Mucosa of descending colon (tissue), 3 donors: ENCODE measurements at regions not wholly inside any gene's neighbourhood (a gene's known extent, or its start where the extent isn't known, plus 50 kb on each side); places are given as distances from the start of the nearest gene placed in this dataset.

Experiments
- ATAC-seq: fragments of 200-7000 bp; cut with Tn5 transposase; one replicate; pipeline ENCODE4 v1.9.1; 2020; ENCODE audit warnings: mild to moderate bottlenecking, moderate library complexity
- DNase-seq, 3 donors: peaks; one replicate each; pipeline ENCODE4 v3.0.0-alpha.2; 2020
- H3K36me3 ChIP-seq: fragments of 200-600 bp; one replicate; pipeline ENCODE4 v1.8.0; 2021; ENCODE audit warnings: low read depth, mild to moderate bottlenecking
- H3K4me1 ChIP-seq: fragments of 200-600 bp; one replicate; pipeline ENCODE4 v1.8.0; 2021; ENCODE audit warnings: low read depth, mild to moderate bottlenecking
- H3K4me3 ChIP-seq: fragments of 200-600 bp; one replicate; pipeline ENCODE4 v1.8.0; 2021; ENCODE audit warnings: mild to moderate bottlenecking
- H3K9me3 ChIP-seq: fragments of 200-600 bp; one replicate; pipeline ENCODE4 v1.8.0; 2021; ENCODE audit warnings: mild to moderate bottlenecking
- intact Hi-C, 2 donors: fragments of 100-400 bp; cut with DNase I in 1 of 2; cut with micrococcal nuclease in 1 of 2; formaldehyde crosslinking; loops; one replicate each; pipeline versions ENCODE4 v1.11.0 to v1.11.1; 2022; cut with DNase I, micrococcal nuclease
- TF ChIP-seq, protein P1 (sequence below): fragments of 200-600 bp; IDR thresholded peaks from one replicate; pipeline ENCODE4 v1.8.0; 2022; ENCODE audit warnings: antibody characterized with exemption, mild to moderate bottlenecking
- donor health status: DM: no; HTN: no; CAD: no; lungs with moderate emphysema.
- donor health status: DM: no; HTN: no; CAD: no.
- donor health status: DM: no; HTN: yes; CAD: no.

DNA sequence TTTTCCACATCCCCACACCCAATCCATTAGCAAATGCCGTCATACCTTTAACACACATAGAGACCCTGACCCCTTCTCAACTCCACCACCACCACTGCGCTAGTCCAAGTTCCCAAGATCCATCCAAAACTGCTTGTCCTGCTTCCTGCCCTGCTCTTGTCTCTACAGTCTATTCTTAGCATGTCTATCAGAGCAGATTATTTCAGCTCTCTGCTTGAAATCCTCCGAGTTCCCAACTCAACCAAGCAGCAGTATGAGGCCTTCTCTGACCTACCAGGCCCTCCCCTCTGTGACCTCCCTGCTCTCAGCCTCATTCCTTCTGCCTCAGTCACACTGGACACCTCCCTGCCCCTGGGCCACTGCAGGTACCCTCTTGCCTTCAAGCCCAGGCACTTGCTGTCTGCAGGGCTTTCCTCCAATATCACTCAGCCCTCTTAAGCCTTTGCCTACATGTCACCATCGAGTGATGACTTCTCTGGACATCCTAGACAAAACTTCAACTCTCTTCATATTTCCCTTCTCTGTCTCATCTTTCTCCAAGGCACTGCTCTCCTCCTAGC lies 134.6 kb downstream of the SPATA19 start:
- ATAC-seq (no peak), DNase-seq (no peak)
- Histone ChIP-seq H3K4me3 (no peak overlapping the region), H3K4me1 (no peaks in the 10 kb centered on the region), H3K36me3 (no peaks in the 10 kb centered on the region), H3K9me3 (no peaks in the 10 kb centered on the region)
- TF ChIP-seq, protein P1, sequence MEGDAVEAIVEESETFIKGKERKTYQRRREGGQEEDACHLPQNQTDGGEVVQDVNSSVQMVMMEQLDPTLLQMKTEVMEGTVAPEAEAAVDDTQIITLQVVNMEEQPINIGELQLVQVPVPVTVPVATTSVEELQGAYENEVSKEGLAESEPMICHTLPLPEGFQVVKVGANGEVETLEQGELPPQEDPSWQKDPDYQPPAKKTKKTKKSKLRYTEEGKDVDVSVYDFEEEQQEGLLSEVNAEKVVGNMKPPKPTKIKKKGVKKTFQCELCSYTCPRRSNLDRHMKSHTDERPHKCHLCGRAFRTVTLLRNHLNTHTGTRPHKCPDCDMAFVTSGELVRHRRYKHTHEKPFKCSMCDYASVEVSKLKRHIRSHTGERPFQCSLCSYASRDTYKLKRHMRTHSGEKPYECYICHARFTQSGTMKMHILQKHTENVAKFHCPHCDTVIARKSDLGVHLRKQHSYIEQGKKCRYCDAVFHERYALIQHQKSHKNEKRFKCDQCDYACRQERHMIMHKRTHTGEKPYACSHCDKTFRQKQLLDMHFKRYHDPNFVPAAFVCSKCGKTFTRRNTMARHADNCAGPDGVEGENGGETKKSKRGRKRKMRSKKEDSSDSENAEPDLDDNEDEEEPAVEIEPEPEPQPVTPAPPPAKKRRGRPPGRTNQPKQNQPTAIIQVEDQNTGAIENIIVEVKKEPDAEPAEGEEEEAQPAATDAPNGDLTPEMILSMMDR = no peak
- intact Hi-C loops = no loop called here

DNA sequence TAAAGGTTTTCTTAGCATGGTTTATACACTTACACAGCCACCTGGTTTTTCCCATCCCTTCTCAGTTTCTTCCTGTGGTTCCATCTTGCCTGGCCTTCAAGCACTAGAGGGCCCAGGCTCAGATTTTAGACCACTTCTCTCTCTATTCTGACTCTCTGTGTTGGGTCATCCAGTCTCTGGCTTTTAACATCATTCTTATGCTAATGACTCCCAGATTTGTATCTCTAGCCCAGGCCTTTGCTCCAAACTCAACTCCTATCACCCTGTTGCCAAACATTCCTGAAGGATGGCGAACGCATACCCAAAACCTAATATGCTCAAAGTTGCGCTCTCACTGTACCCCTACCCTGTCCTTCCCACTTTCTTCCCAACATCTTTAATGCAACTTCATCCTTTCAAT lies 135.1 kb downstream of the SPATA19 start:
- Histone ChIP-seq H3K9me3 (no peaks in the 10 kb centered on the region), H3K36me3 (no peaks in the 10 kb centered on the region), H3K4me1 (no peaks in the 10 kb centered on the region), H3K4me3 (no peak overlapping the region)
- DNase-seq = no peak
- TF ChIP-seq, protein P1 = no peak
- intact Hi-C loops = no loop called here
- ATAC-seq = no peak

DNA sequence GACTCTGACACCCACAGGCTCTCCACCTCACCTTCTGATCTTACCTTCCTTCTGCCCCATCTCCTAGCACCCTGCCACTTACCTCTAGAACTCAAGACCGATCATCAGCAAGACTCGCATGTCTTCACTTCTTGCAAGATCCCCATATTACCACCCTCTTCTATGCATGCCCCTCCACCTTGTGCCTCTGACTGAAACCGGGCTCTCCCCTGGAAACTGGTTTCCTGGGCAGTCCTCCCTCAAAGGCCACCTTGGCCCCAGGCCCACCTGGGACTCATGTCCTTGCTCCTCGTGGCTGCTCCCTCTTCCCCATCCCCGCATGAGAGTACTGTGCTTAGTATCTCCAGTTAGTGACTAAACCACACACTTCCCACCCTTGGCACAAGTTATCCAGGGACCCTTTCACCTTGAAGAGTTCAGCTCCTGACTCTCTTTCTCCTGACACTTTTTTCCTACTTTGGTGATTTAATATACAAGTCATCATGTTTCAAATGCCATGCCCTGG lies 136.7 kb downstream of the SPATA19 start:
- H3K36me3 ChIP-seq = no peaks in the 10 kb centered on the region
- ATAC-seq = no peak
- intact Hi-C loops = no loop called here
- TF ChIP-seq, protein P1 = no peak
- H3K4me3 ChIP-seq = no peak overlapping the region
- no peaks in the 10 kb centered on the region for H3K4me1 ChIP-seq
- no peaks in the 10 kb centered on the region for H3K9me3 ChIP-seq
- no peak for DNase-seq

DNA sequence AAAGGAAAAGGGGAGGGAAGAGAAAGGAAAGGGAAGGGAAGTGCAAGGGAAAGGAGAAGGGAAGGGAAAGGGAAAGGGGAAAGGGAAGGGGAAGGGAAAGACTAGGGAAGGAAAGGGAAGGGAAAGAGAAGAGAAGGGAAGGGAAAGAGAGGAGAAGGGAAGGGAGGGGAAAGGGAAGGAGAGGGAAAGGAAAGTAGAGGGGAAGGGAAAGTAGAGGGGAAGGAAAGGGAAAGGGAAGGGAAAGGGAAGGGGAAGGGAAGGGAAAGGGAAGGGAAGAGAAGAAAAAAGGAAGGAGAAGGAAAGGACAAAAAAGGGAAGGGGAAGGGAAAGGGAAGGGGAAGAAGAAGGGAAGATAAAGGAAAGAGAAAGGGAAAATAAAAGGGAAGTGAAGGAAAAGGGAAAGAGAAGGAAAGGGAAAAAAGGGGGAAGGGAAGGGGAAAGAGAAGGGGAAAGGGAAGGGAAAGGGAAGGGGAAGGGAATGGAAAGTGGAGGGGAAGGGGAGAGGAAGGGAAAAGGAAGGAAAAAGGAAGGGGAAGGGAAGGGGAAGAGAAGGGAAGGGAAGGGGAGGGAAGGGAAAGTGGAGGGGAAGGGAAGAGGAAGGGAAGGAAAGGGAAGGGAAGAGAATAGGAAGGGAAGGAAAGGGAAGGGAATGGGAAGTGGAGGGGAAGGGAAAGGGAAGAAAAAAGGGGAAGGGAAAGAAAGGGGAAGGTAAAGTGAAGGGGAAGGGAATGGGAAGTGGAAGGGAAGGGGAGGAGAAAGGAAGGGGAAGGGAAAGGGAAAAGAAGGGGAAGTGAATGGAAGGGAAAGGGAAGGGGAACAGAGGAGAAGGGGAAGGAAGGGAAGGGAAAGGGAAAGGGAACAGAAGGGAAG lies 138.2 kb downstream of the SPATA19 start:
- no peak overlapping the region for H3K4me3 ChIP-seq

DNA sequence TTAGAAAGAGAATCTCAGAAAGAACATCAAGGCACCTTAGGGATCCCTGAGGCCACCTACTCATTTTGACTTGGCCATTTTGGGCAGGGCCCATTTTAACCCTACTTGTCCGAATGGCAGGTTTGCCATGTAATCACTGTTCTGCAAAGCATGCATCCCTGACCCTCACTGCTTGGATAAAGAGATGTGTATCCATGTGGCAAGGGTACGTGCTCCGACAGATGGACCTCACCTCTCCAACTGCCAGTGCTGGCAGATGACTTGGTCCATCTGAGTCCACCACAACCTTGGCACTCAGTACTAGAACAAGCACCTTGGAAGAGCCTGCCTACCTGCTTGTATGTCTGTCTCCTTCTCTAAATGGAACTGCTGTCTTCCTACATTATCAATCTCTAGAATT lies 139.4 kb downstream of the SPATA19 start:
- H3K36me3 ChIP-seq = no peaks in the 10 kb centered on the region
- H3K9me3 ChIP-seq = no peaks in the 10 kb centered on the region
- intact Hi-C loops = no loop called here
- ATAC-seq (no peak), DNase-seq (no peak)
- H3K4me1 ChIP-seq = no peaks in the 10 kb centered on the region
- TF ChIP-seq, protein P1 = no peak
- no peak overlapping the region for H3K4me3 ChIP-seq

More for the DNA sequence above, 138.2 kb downstream of the SPATA19 start:
- ATAC-seq (no peak), DNase-seq (no peak)
- intact Hi-C loops = no loop called here
- Histone ChIP-seq H3K9me3 (no peaks in the 10 kb centered on the region), H3K36me3 (no peaks in the 10 kb centered on the region), H3K4me1 (no peaks in the 10 kb centered on the region)
- TF ChIP-seq, protein P1 = no peak
